Keratinocyte (primary cell): ENCODE measurements at regions not wholly inside any gene's neighbourhood (a gene's known extent, or its start where the extent isn't known, plus 50 kb on each side); places are given as distances from the start of the nearest gene placed in this dataset.

Experiments
- DNase-seq: peaks from one replicate; pipeline ENCODE4 v3.0.0-alpha.2; 2011; ENCODE audit warnings: low read depth, missing footprints, low spot score
- FAIRE-seq: peaks from 2 replicates; lab custom pipeline; 2011; peaks lifted over from hg19 to GRCh38; lab: Jason Lieb, UNC
- H2AFZ ChIP-seq: 2 replicates; pipeline ENCODE4 v1.6.0; 2012; ENCODE audit warnings: low read length, control low read depth, inconsistent platforms; ENCODE audit not compliant: control insufficient read depth
- H3K27ac ChIP-seq: 2 replicates; pipeline ENCODE4 v1.5.1; 2011; ENCODE audit warnings: low read length; ENCODE audit not compliant: control insufficient read depth, insufficient read depth
- H3K27me3 ChIP-seq: 3 replicates; pipeline ENCODE4 v1.6.0; 2011; ENCODE audit warnings: low read length; ENCODE audit not compliant: control insufficient read depth, insufficient read depth; ENCODE audit errors: extremely low read depth
- H3K36me3 ChIP-seq, 2 experiments: 2 replicates in 1 of 2; 3 replicates in 1 of 2; pipeline ENCODE4 v1.5.1; 2011; ENCODE audit warnings: low read length in 2 of 2, mild to moderate bottlenecking in 1 of 2; ENCODE audit not compliant: control insufficient read depth in 2 of 2, insufficient read depth in 2 of 2; ENCODE audit errors: extremely low read depth in 1 of 2
- H3K4me1 ChIP-seq: 3 replicates; pipeline ENCODE4 v1.5.1; 2011; ENCODE audit warnings: low read length; ENCODE audit not compliant: control insufficient read depth, insufficient read depth; ENCODE audit errors: extremely low read depth
- H3K4me2 ChIP-seq: 3 replicates; pipeline ENCODE4 v1.6.0; 2011; ENCODE audit warnings: low read depth, low read length; ENCODE audit not compliant: control insufficient read depth, insufficient read depth; ENCODE audit errors: extremely low read depth
- H3K4me3 ChIP-seq, 3 experiments: fragments of 200-600 bp in 1 of 3; sonication (generic) in 1 of 3; 2 replicates in 2 of 3; 3 replicates in 1 of 3; pipeline ENCODE4 v1.5.1; 2011 to 2016; ENCODE audit warnings: low read length in 3 of 3, mild to moderate bottlenecking in 3 of 3, control low read depth in 2 of 3, inconsistent platforms in 1 of 3, low read depth in 1 of 3, mixed read lengths in 1 of 3, mixed run types in 1 of 3, moderate library complexity in 1 of 3; ENCODE audit not compliant: control insufficient read depth in 2 of 3, insufficient read depth in 2 of 3; ENCODE audit errors: extremely low read depth in 1 of 3
- H3K79me2 ChIP-seq: 2 replicates; pipeline ENCODE4 v1.6.0; 2012; ENCODE audit warnings: low read length; ENCODE audit not compliant: control insufficient read depth, insufficient read depth
- H3K9ac ChIP-seq: 3 replicates; pipeline ENCODE4 v1.6.0; 2011; ENCODE audit warnings: low read length; ENCODE audit not compliant: control insufficient read depth, insufficient read depth; ENCODE audit errors: extremely low read depth
- H3K9me1 ChIP-seq: 3 replicates; pipeline ENCODE4 v1.6.0; 2011; ENCODE audit warnings: low read length; ENCODE audit not compliant: control insufficient read depth, insufficient read depth; ENCODE audit errors: extremely low read depth
- H3K9me3 ChIP-seq: 2 replicates; pipeline ENCODE4 v1.5.1; 2012; ENCODE audit warnings: low read depth, low read length; ENCODE audit not compliant: control insufficient read depth
- H4K20me1 ChIP-seq: 3 replicates; pipeline ENCODE4 v1.6.0; 2011; ENCODE audit warnings: low read length; ENCODE audit not compliant: control insufficient read depth, insufficient read depth; ENCODE audit errors: extremely low read depth
- CTCF ChIP-seq, 3 experiments: IDR thresholded peaks in 1 of 3; conservative IDR thresholded peaks in 1 of 3; optimal IDR thresholded peaks in 1 of 3; 2 replicates in 2 of 3; 3 replicates in 1 of 3; pipeline versions ENCODE3 to v1.5.1; 2011; ENCODE audit warnings: low read length in 3 of 3, mild to moderate bottlenecking in 3 of 3, moderate library complexity in 2 of 3, control low read depth in 1 of 3, inconsistent platforms in 1 of 3; ENCODE audit not compliant: insufficient read depth in 2 of 3; ENCODE audit errors: extremely low read depth in 1 of 3
- EZH2 ChIP-seq: IDR thresholded peaks from one replicate; pipeline ENCODE4 v1.6.1; 2012; ENCODE audit warnings: inconsistent platforms, mild to moderate bottlenecking, low read length, moderate library complexity
- dilution Hi-C: fragments of 300-500 bp; cut with MboI; formaldehyde crosslinking; loops from one replicate; pipeline ENCODE4 v1.7.0; 2020; ENCODE audit warnings: low sequenced_read_pairs; ENCODE audit not compliant: extremely low pct_ligation_motif_present

- H2AFZ ChIP-seq = no peak overlapping the region
- H4K20me1 ChIP-seq = no peaks in the 10 kb centered on the region
- H3K9me3 ChIP-seq = no peaks in the 10 kb centered on the region
- TF ChIP-seq CTCF (optimal IDR thresholded peaks at IDR 0.05 in 1 of 3, IDR thresholded peaks at IDR 0.05 in 1 of 3, conservative IDR thresholded peaks at IDR 0.05 in 1 of 3; ENCODE audit: extremely low read depth in 1 of 3, insufficient read depth in 2 of 3, low read length in 3 of 3) (no peak), EZH2 (no peak)
- no peak overlapping the region for H3K9ac ChIP-seq
- DNase-seq (no peak), FAIRE-seq (no peak)
- no peaks in the 10 kb centered on the region for H3K9me1 ChIP-seq
- no peak overlapping the region for H3K4me3 ChIP-seq
- H3K4me2 ChIP-seq = no peak overlapping the region
- peaks cover 16% of the 10 kb centered on the region for H3K79me2 ChIP-seq
- dilution Hi-C loops = no loop called here
- H3K27ac ChIP-seq = no peak overlapping the region
- no peaks in the 10 kb centered on the region for H3K4me1 ChIP-seq
- H3K27me3 ChIP-seq = no peaks in the 10 kb centered on the region
- H3K36me3 ChIP-seq = peaks cover 8 to 10% of the 10 kb centered on the region in 2 experiments
Observed at GRCh38 chr3:51588724-51589123, 50.2 kb downstream of the RAD54L2 start.

DNA sequence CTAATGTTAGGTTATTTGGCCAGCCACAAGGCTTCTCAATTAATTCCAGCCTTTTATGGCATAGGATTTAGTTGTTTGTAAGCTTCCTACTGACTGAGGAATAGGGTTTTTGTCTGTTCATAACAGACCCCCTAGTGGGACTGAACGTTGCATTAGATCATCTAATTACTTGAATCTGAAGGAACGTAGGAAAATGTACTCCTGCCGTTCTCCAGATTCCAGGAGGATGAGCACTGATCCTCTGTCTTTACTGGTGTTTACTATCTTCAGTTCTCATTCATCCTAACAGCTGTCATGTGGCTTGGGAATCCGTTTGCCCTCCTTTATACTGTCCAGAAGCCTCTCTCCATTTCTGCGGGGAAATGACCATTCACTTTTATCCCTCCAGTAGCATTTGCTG is 52.7 kb downstream of the RAD54L2 start:
- dilution Hi-C loops = no loop called here
- Histone ChIP-seq H3K9me3 (no peaks in the 10 kb centered on the region), H3K27me3 (no peaks in the 10 kb centered on the region), H2AFZ (no peak overlapping the region), H3K36me3 (peaks cover 6 to 14% of the 10 kb centered on the region in 2 experiments), H3K27ac (no peak overlapping the region), H3K9me1 (no peaks in the 10 kb centered on the region), H3K79me2 (peaks cover 14% of the 10 kb centered on the region), H4K20me1 (peaks cover 3% of the 10 kb centered on the region), H3K4me1 (no peaks in the 10 kb centered on the region), H3K9ac (no peak overlapping the region), H3K4me3 (no peak overlapping the region), H3K4me2 (no peak overlapping the region)
- DNase-seq (no peak), FAIRE-seq (no peak)
- no peak for TF ChIP-seq EZH2
- no peak for TF ChIP-seq CTCF (optimal IDR thresholded peaks at IDR 0.05 in 1 of 3, IDR thresholded peaks at IDR 0.05 in 1 of 3, conservative IDR thresholded peaks at IDR 0.05 in 1 of 3; ENCODE audit: extremely low read depth in 1 of 3, insufficient read depth in 2 of 3, low read length in 3 of 3)
